ENCODE measurements at regions not wholly inside any gene's neighbourhood (a gene's known extent, or its start where the extent isn't known, plus 50 kb on each side); places are given as distances from the start of the nearest gene placed in this dataset.
"Not testable (repeated sequence)": the region's sequence is repeated elsewhere in the genome, so short reads cannot be mapped to it uniquely, and the experiment has no call there.

GRCh38 chr14:34160619-34161018 is 209.7 kb upstream of the EGLN3 start:
- Histone ChIP-seq H3K36me3 (ENCODE audit: control insufficient read depth, low read length) (no peaks in the 10 kb centered on the region), H3K4me2 (ENCODE audit: low read length) (no peak overlapping the region), H3K27ac (ENCODE audit: low read depth, low read length) (no peak overlapping the region), H3K79me2 (ENCODE audit: control insufficient read depth, low read length) (no peaks in the 10 kb centered on the region), H3F3A (ENCODE audit: control insufficient read depth, insufficient read depth) (no peaks in the 10 kb centered on the region), H3K9me2 (replicated peaks; ENCODE audit: control insufficient read depth, low read length) (no peaks in the 10 kb centered on the region), H3K27me3 (ENCODE audit: control insufficient read depth, low read length) (no peaks in the 10 kb centered on the region), H3K4me3 (ENCODE audit: low read length) (no peak overlapping the region), H4K20me1 (ENCODE audit: control insufficient read depth, insufficient read depth, low read depth, low read length) (no peaks in the 10 kb centered on the region), H3K4me1 (ENCODE audit: control insufficient read depth, low read length) (no peaks in the 10 kb centered on the region), H3K9me3 (ENCODE audit: control insufficient read depth, insufficient read depth, low read length) (no peaks in the 10 kb centered on the region)
- TF ChIP-seq EZH2phosphoT487 (IDR thresholded peaks at IDR 0.05; ENCODE audit: borderline replicate concordance, low read length) (no peak), CTCF (IDR thresholded peaks at IDR 0.05; ENCODE audit: low read depth, low read length, poor library complexity, severe bottlenecking) (no peak)

- Histone ChIP-seq H3K79me2 (ENCODE audit: control insufficient read depth, low read length) (no peaks in the 10 kb centered on the region), H3K9me2 (replicated peaks; ENCODE audit: control insufficient read depth, low read length) (no peaks in the 10 kb centered on the region)
- TF ChIP-seq EZH2phosphoT487 (IDR thresholded peaks at IDR 0.05; ENCODE audit: borderline replicate concordance, low read length) (no peak), CTCF (IDR thresholded peaks at IDR 0.05; ENCODE audit: low read depth, low read length, poor library complexity, severe bottlenecking) (no peak)
These were observed 206.8 kb upstream of the EGLN3 start for GRCh38 chr14:34157651-34158050.

GRCh38 chr14:34147461-34147860 is 196.6 kb upstream of the EGLN3 start:
- H3K27ac ChIP-seq (ENCODE audit: low read depth, low read length), result no peak overlapping the region
- H3K4me1 ChIP-seq (ENCODE audit: control insufficient read depth, low read length), result no peaks in the 10 kb centered on the region
- TF ChIP-seq EZH2phosphoT487 (IDR thresholded peaks at IDR 0.05; ENCODE audit: borderline replicate concordance, low read length), result no peak
- no peak for TF ChIP-seq CTCF (IDR thresholded peaks at IDR 0.05; ENCODE audit: low read depth, low read length, poor library complexity, severe bottlenecking)
- H3K79me2 ChIP-seq (ENCODE audit: control insufficient read depth, low read length), result no peaks in the 10 kb centered on the region
- no peaks in the 10 kb centered on the region for H4K20me1 ChIP-seq (ENCODE audit: control insufficient read depth, insufficient read depth, low read depth, low read length)
- no peaks in the 10 kb centered on the region for H3K36me3 ChIP-seq (ENCODE audit: control insufficient read depth, low read length)
- H3K27me3 ChIP-seq (ENCODE audit: control insufficient read depth, low read length), result no peaks in the 10 kb centered on the region
- H3K4me2 ChIP-seq (ENCODE audit: low read length), result no peak overlapping the region
- no peaks in the 10 kb centered on the region for H3K9me3 ChIP-seq (ENCODE audit: control insufficient read depth, insufficient read depth, low read length)
- H3K4me3 ChIP-seq (ENCODE audit: low read length), result no peak overlapping the region
- no peaks in the 10 kb centered on the region for H3K9me2 ChIP-seq (replicated peaks; ENCODE audit: control insufficient read depth, low read length)
- H3F3A ChIP-seq (ENCODE audit: control insufficient read depth, insufficient read depth), result no peaks in the 10 kb centered on the region

More at GRCh38 chr14:34157651-34158050, 206.8 kb upstream of the EGLN3 start:
- Histone ChIP-seq H3K36me3 (ENCODE audit: control insufficient read depth, low read length) (no peaks in the 10 kb centered on the region), H4K20me1 (ENCODE audit: control insufficient read depth, insufficient read depth, low read depth, low read length) (no peaks in the 10 kb centered on the region), H3K4me2 (ENCODE audit: low read length) (no peak overlapping the region), H3K9me3 (ENCODE audit: control insufficient read depth, insufficient read depth, low read length) (no peaks in the 10 kb centered on the region), H3K27me3 (ENCODE audit: control insufficient read depth, low read length) (no peaks in the 10 kb centered on the region), H3K4me1 (ENCODE audit: control insufficient read depth, low read length) (no peaks in the 10 kb centered on the region), H3F3A (ENCODE audit: control insufficient read depth, insufficient read depth) (no peaks in the 10 kb centered on the region), H3K4me3 (ENCODE audit: low read length) (no peak overlapping the region), H3K27ac (ENCODE audit: low read depth, low read length) (no peak overlapping the region)

- H4K20me1 ChIP-seq (ENCODE audit: control insufficient read depth, insufficient read depth, low read depth, low read length); H3K9me2 ChIP-seq (replicated peaks; ENCODE audit: control insufficient read depth, low read length); H3K27ac ChIP-seq (ENCODE audit: low read depth, low read length); H3K4me1 ChIP-seq (ENCODE audit: control insufficient read depth, low read length); H3K79me2 ChIP-seq (ENCODE audit: control insufficient read depth, low read length); H3K4me3 ChIP-seq (ENCODE audit: low read length); H3F3A ChIP-seq (ENCODE audit: control insufficient read depth, insufficient read depth); H3K27me3 ChIP-seq (ENCODE audit: control insufficient read depth, low read length); H3K36me3 ChIP-seq (ENCODE audit: control insufficient read depth, low read length); H3K9me3 ChIP-seq (ENCODE audit: control insufficient read depth, insufficient read depth, low read length); H3K4me2 ChIP-seq (ENCODE audit: low read length): not testable (repeated sequence)
These were observed 189.3 kb upstream of the EGLN3 start for GRCh38 chr14:34140127-34140526.

DNA sequence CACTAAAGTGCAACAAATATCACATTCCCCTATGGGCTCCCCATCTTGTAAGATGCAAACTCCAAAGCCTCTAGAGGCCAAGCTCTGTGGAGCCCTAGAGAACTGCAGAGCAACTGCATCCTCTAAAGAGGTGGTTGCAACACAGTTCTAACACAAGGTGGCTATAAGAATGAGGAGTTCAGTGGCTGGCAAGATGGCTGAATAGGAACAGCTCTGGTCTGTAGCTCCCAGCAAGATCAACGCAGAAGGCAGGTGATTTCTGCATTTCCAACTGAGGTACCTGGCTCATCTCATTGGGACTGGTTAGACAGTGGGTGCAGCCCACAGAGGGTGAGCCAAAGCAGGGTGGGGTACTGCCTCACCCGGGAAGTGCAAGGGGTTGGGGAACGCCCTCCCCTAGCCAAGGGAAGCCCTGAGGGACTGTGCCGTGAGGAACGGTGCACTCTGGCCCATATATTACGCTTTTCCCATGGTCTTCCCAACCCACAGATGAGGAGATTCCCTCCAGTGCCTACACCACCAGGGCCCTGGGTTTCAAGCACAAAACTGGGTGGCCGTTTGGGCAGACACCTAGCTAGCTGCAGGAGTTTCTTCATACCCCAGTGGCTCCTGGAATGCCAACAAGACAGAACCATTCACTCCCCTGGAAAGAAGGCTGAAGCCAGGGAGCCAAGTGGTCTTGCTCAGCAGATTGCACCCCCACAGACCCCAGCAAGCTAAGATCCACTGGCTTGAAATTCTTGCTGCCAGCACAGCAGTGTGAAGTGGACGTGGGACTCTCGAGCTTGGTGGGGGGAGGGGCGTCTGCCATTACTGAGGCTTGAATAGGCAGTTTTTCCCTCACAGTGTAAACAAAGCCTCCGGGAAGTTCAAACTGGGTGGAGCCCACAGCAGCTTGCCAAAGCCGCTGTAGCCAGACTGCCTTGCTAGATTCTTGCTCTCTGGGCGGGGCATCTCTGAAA is 188.6 kb upstream of the EGLN3 start:
- not testable (repeated sequence) for H3K27ac ChIP-seq (ENCODE audit: low read depth, low read length); H3K4me2 ChIP-seq (ENCODE audit: low read length); H3K9me3 ChIP-seq (ENCODE audit: control insufficient read depth, insufficient read depth, low read length); H3K9me2 ChIP-seq (replicated peaks; ENCODE audit: control insufficient read depth, low read length); H3F3A ChIP-seq (ENCODE audit: control insufficient read depth, insufficient read depth); H3K4me3 ChIP-seq (ENCODE audit: low read length); H4K20me1 ChIP-seq (ENCODE audit: control insufficient read depth, insufficient read depth, low read depth, low read length); H3K79me2 ChIP-seq (ENCODE audit: control insufficient read depth, low read length); H3K36me3 ChIP-seq (ENCODE audit: control insufficient read depth, low read length); H3K4me1 ChIP-seq (ENCODE audit: control insufficient read depth, low read length); H3K27me3 ChIP-seq (ENCODE audit: control insufficient read depth, low read length)
